HG03520 (cell line): ENCODE measurements at regions not wholly inside any gene's neighbourhood (a gene's known extent, or its start where the extent isn't known, plus 50 kb on each side); places are given as distances from the start of the nearest gene placed in this dataset.

Experiments used
- ATAC-seq: cut with Tn5 transposase; IDR thresholded peaks from one replicate; pipeline ENCODE4 v1.9.1; 2021; ENCODE audit warnings: mild to moderate bottlenecking, moderate library complexity; ENCODE audit not compliant: unreplicated experiment

- ATAC-seq, result no peak
Observed at GRCh38 chr9:90245661-90246060, 397.0 kb downstream of the DIRAS2 start.

GRCh38 chr9:90249094-90249493, 393.5 kb downstream of the DIRAS2 start:
- ATAC-seq, result no peak

- ATAC-seq, result no peak
Observed at GRCh38 chr9:90251316-90251715, 391.3 kb downstream of the DIRAS2 start.

DNA sequence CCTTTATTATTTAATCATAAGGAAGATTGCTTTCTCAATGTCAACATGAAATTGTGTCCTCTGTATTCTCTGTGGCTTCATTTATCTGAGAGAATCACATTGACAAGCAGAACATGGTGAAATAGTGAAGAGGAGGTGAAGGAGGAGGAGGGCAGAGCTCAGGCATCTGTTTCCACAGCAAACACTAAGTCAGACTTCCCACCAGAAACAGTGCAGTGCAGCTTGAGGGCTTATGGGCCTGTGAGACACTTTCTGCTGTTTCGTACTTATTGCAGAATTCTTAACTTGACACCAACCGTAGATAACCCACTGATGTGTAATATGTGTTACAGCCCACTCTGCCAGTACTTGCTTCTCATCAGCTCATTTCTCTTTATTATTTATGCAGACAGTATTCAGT, 386.3 kb downstream of the DIRAS2 start:
- ATAC-seq, result no peak

- ATAC-seq, result no peak
Observed at GRCh38 chr9:90259311-90260246, 383.0 kb downstream of the DIRAS2 start.

DNA sequence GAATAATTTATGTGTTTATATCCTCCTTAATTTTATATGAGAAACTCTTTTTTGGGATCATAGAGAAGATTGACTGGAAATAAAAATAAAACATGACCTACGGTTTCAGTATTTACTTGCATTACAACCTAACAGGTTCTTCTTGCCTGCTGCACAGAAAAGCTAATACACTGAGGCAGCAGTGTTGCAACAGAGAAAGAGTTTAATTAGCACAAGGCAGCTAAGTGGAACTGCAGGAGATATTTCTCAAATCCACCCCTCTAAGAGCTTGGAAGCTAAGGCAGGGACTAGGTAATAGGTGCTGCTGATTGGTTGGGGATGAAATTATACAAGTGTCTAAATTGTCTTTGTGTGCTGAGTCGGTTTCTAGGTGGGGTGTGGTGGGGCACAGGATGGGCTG, 380.9 kb downstream of the DIRAS2 start:
- no peak for ATAC-seq

DNA sequence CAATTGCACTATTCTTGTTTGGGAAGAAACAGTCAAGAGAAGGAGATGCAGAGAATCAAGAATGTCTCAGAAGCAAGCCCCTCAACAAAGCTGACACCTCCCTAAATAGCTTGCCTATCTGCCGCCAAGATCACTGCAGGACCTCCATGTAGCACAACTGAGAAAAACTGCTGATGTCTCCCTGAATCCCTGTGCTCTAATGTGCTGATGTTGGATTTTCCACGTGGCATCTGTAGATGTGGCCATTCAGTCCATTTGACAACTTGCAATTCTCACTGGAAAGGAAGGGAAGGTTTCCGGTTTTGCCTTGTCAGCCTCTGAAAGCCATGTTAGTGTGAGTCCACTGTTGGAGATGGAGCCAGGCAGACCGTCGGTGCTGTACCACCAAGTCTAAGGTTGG, 374.0 kb downstream of the DIRAS2 start:
- ATAC-seq, result no peak

DNA sequence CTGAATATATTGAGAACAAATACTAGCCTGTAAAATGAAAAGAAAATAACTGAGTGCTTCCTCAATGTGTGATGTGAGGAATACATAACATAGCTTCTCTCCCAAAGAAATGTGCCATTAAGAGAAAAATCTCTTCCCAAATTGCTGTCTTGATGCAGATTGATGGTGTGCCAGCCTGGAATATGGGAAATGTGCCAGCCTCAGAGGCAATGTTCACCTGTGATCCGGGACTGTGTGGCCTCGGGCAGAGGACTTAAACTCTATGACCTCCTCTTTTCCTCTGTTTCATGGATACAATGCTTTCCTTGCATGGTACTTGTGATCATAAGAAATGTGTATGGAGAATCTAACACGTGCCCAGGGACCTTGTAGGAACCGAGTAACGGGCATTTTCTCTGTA, 370.9 kb downstream of the DIRAS2 start:
- no peak for ATAC-seq

DNA sequence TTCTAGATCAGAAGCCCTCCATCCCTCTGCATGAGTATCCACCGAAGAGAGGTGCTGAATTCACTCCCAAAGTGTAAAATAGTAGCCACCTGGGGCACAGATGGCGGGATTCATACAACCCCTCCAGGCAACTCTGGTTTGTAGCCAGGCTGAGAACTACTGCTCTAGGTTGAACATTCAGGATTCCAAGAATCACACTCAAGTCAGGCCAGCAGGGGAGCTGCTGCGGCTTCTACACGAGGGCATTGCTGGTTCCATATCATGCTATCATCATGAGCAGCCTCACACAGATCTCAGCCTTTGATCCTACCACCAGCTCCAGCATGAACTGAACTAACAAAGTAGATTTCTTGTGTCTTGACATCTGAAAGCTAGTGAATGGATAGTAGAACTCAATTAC, 367.9 kb downstream of the DIRAS2 start:
- ATAC-seq, result no peak

GRCh38 chr9:90285946-90286345, 356.7 kb downstream of the DIRAS2 start:
- no peak for ATAC-seq

GRCh38 chr9:90287567-90288274, 354.9 kb downstream of the DIRAS2 start:
- peak; percentile 95 for ATAC-seq

GRCh38 chr9:90288275-90288639, 354.4 kb downstream of the DIRAS2 start:
- no peak for ATAC-seq

- ATAC-seq, result no peak
Observed at GRCh38 chr9:90290716-90291485, 351.7 kb downstream of the DIRAS2 start.

DNA sequence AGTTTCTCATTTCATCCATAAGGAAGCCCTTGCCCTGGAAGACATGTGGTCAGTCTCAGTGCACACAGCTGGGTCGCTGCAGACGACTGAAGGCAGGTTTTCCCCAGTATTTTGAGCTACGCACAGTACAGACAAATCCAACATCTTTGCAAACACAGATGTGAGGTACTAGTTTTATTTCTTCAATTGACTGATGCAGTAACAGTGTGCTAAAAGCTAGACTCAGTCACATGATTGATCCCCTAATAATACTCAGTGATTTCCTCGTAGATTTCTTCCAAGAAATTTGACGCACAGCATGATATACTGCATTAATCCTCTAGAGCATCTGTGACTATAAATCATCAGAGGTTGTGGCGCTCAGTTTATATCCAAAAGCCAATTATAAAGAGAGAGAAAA, 346.1 kb downstream of the DIRAS2 start:
- ATAC-seq, result no peak

DNA sequence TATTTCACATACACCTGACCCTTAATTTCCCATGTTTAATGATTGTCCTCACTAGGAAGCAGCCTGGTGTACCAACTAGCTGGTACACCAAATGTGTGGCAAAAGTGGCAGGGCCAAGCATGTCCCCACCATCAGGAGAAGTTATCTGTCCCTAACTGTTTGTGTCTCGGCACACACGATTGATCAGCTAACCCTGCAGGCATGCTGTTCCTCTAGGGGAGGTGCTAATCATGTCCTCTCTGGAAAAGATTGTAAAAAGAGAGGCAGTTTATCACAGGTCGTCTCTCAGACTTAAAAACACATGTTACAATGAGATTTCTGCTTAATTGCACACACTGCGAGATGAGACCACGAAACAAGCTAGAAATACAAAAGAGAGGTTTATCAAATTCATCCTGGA, 342.7 kb downstream of the DIRAS2 start:
- no peak for ATAC-seq

DNA sequence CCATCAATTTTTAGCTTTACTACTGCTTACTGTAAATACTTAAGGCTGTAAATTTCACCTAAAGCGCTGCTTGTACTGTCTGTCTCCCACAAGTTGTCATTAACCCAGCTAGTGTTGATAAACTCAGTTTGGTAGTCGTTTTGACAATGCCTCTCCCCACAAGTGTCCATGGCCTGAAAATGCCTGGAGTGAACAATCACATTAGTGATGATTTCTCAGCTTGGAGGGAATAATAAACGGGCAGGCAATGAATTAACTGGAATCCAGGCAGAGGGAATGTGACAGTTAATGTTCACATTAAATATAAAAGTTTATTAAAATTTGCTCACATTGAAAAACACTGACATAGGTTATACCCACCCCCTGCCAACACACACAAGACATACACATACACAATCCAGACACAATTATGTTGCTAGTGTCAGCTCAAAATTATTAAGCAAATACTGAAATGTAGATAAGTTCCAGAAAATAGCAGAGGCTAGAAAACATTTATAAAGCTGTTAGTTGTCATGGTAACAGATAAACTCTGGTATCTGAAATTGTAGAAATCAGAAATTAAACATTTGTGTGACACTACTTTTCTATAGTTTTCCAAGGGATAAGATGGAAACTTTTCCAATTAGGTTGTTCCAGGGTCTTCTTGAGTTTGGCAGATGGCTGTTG, 341.9 kb downstream of the DIRAS2 start:
- no peak for ATAC-seq

DNA sequence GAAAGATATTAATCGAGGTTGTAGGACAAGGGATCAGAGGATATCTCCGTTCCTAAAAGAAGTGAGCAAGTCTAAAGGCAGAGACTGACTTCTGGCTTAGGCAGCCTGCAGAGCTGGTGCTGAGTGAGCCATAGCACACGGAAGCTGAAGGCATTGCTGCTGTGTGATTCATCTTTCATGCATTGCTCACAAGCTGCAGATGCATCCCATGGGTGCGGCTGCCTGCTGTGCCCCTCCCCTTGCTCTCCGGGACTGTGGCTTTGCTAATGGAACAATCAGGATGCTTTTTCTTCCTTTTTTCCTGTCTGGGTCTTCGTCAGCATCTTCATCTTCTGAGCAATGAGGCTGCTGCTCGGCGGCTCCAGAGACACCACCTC, 341.4 kb downstream of the DIRAS2 start:
- no peak for ATAC-seq

- ATAC-seq, result no peak
Observed at GRCh38 chr9:90303655-90304054, 339.0 kb downstream of the DIRAS2 start.

- no peak for ATAC-seq
Observed at GRCh38 chr9:90306158-90306557, 336.5 kb downstream of the DIRAS2 start.

DNA sequence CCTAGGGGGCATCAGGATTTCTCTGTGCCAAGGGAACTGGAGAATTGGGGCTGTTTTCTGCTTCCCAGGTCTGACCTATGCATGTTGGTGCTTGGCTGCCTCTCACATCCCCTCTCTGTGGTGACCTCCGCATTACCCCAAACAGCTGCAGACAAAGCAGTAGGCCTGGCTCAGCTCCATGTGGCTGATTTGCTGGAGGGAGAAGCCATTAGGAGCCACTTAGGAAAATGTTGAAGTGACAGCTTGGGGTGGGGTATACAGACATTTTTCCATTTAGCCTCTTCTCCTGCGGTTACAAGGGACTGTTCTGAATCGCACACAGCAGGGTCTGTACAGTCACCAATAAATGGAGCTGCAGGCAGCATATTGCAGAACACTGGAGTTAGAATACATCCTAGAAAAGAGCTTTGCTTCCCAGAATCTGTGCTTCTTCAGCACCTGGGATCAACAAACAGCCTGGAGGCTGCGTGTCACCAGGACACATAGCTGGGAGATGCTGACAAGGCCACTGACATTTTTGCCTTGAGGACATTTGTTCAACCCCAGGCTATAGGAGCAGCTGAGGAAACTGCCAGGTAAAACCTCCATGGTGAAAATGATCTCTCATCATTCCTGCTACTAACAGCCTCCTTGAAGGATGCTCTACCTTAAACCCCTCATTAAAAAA, 335.3 kb downstream of the DIRAS2 start:
- no peak for ATAC-seq
